Endothelial cell of umbilical vein (primary cell): ENCODE measurements at regions not wholly inside any gene's neighbourhood (a gene's known extent, or its start where the extent isn't known, plus 50 kb on each side); places are given as distances from the start of the nearest gene placed in this dataset.

Source experiments
- BruUV-seq: library from RNA; stranded (reverse); fragments of 400-500 nt; replicated peaks from 2 replicates; lab custom pipeline; 2021; lab: Mats Ljungman, UMichigan
- CTCF ChIA-PET: fragments of 300-600, 350-600 bp; sonication (Branson Sonifier 250); formaldehyde crosslinking; loops from one replicate; lab custom pipeline; 2021; ENCODE audit warnings: antibody characterized with exemption, inconsistent platforms; lab: Charles Lee
- POLR2A ChIA-PET: fragments of 300-600, 350-600 bp; sonication (Branson Sonifier 250); formaldehyde crosslinking; loops from one replicate; lab custom pipeline; 2021; ENCODE audit warnings: antibody characterized with exemption, inconsistent platforms; lab: Charles Lee
- DNase-seq: peaks from one replicate; pipeline ENCODE4 v3.0.0-alpha.2; 2011; ENCODE audit warnings: low read depth, low spot score
- FAIRE-seq: peaks from 2 replicates; lab custom pipeline; 2011; peaks lifted over from hg19 to GRCh38; lab: Jason Lieb, UNC
- H2AFZ ChIP-seq: 2 replicates; pipeline ENCODE4 v1.6.0; 2012; ENCODE audit warnings: low read depth, low read length, control low read depth, inconsistent platforms
- H3K27ac ChIP-seq: 2 replicates; pipeline ENCODE4 v1.5.1; 2011; ENCODE audit warnings: low read depth, mild to moderate bottlenecking, control low read depth, low read length, moderate library complexity; ENCODE audit not compliant: insufficient read depth
- H3K27me3 ChIP-seq, 2 experiments: 2 replicates each; pipeline versions ENCODE4 v1.6.0 to v1.6.1; 2011; ENCODE audit warnings: low read length in 2 of 2, mixed read lengths in 1 of 2; ENCODE audit not compliant: control insufficient read depth in 2 of 2, insufficient read depth in 2 of 2
- H3K36me3 ChIP-seq, 2 experiments: 2 replicates in 1 of 2; 3 replicates in 1 of 2; pipeline ENCODE4 v1.5.1; 2011; ENCODE audit warnings: low read length in 2 of 2, mild to moderate bottlenecking in 1 of 2, moderate library complexity in 1 of 2; ENCODE audit not compliant: control insufficient read depth in 2 of 2, insufficient read depth in 2 of 2; ENCODE audit errors: extremely low read depth in 1 of 2
- H3K4me1 ChIP-seq: 3 replicates; pipeline ENCODE4 v1.5.1; 2011; ENCODE audit warnings: mild to moderate bottlenecking, low read length; ENCODE audit not compliant: control insufficient read depth, insufficient read depth; ENCODE audit errors: extremely low read depth
- H3K4me2 ChIP-seq: 2 replicates; pipeline ENCODE4 v1.6.1; 2011; ENCODE audit warnings: low read length, control low read depth, mixed read lengths; ENCODE audit not compliant: insufficient read depth
- H3K4me3 ChIP-seq, 3 experiments: fragments of 200-600 bp in 1 of 3; sonication (generic), shearing (Covaris generic) in 1 of 3; replicated peaks in 1 of 3; 2 replicates each; pipeline ENCODE4 v1.5.1; 2011 to 2016; ENCODE audit warnings: control low read depth in 3 of 3, low read length in 3 of 3, mild to moderate bottlenecking in 2 of 3, inconsistent platforms in 1 of 3, low read depth in 1 of 3, moderate library complexity in 1 of 3; ENCODE audit not compliant: insufficient read depth in 1 of 3
- H3K79me2 ChIP-seq: 2 replicates; pipeline ENCODE4 v1.6.0; 2012; ENCODE audit warnings: low read length, inconsistent platforms; ENCODE audit not compliant: control insufficient read depth, insufficient read depth
- H3K9ac ChIP-seq: replicated peaks from 2 replicates; pipeline ENCODE3; 2011; ENCODE audit warnings: low read length, control low read depth; ENCODE audit not compliant: insufficient read depth; ENCODE audit errors: extremely low read depth
- H3K9me1 ChIP-seq: replicated peaks from 3 replicates; pipeline ENCODE4 v1.6.0; 2011; ENCODE audit warnings: mild to moderate bottlenecking, low read length; ENCODE audit not compliant: control insufficient read depth, insufficient read depth; ENCODE audit errors: extremely low read depth
- H3K9me3 ChIP-seq: replicated peaks from 2 replicates; pipeline ENCODE4 v1.5.1; 2012; ENCODE audit warnings: low read length, inconsistent platforms; ENCODE audit not compliant: control insufficient read depth, insufficient read depth
- H4K20me1 ChIP-seq: replicated peaks from 2 replicates; pipeline ENCODE3; 2011; ENCODE audit warnings: mild to moderate bottlenecking, low read length; ENCODE audit not compliant: control insufficient read depth, insufficient read depth; ENCODE audit errors: extremely low read depth
- EZH2 ChIP-seq: IDR thresholded peaks from 2 replicates; pipeline ENCODE4 v1.6.1; 2012; ENCODE audit warnings: borderline replicate concordance, low read depth, mild to moderate bottlenecking, moderate library complexity, low read length, inconsistent platforms; ENCODE audit not compliant: severe bottlenecking
- FOS ChIP-seq: IDR thresholded peaks from 2 replicates; pipeline ENCODE4 v1.6.1; 2011; ENCODE audit warnings: mild to moderate bottlenecking, low read length, moderate library complexity, borderline replicate concordance; ENCODE audit not compliant: insufficient read depth
- GATA2 ChIP-seq: IDR thresholded peaks from 2 replicates; pipeline ENCODE4 v1.7.0; 2011; ENCODE audit warnings: low read depth, mild to moderate bottlenecking, moderate library complexity, mixed read lengths, low read length; ENCODE audit not compliant: insufficient read length, insufficient read depth
- JUN ChIP-seq: IDR thresholded peaks from 2 replicates; pipeline ENCODE4 v1.6.1; 2011; ENCODE audit warnings: borderline replicate concordance, low read depth; ENCODE audit not compliant: insufficient read length, insufficient read depth
- MAX ChIP-seq: IDR thresholded peaks from 2 replicates; pipeline ENCODE4 v1.6.1; 2011; ENCODE audit not compliant: insufficient read depth, insufficient read length
- MYC ChIP-seq: IDR thresholded peaks from one replicate; pipeline ENCODE4 v1.6.1; 2011; ENCODE audit warnings: mild to moderate bottlenecking, low read depth, low read length
- POLR2A ChIP-seq: IDR thresholded peaks from 2 replicates; pipeline ENCODE4 v1.6.1; 2012; ENCODE audit warnings: low read depth, mild to moderate bottlenecking, control low read depth, low read length
- POLR2AphosphoS5 ChIP-seq: IDR thresholded peaks from 2 replicates; pipeline ENCODE4 v1.6.1; 2012; ENCODE audit warnings: low read depth, mild to moderate bottlenecking, control low read depth, low read length, moderate library complexity; ENCODE audit not compliant: insufficient read depth
- dilution Hi-C: fragments of 300-500 bp; cut with MboI; formaldehyde crosslinking; loops from one replicate; pipeline ENCODE4 v1.15.0; 2019; ENCODE audit warnings: low sequenced_read_pairs; ENCODE audit not compliant: extremely low pct_ligation_motif_present
- intact Hi-C: fragments of 100-400 bp; cut with micrococcal nuclease; formaldehyde crosslinking; loops from one replicate; pipeline ENCODE4 v1.10.0; 2022
- TF ChIP-seq, protein P1 (sequence below), 2 donors: IDR thresholded peaks; 1 replicate in 1 of 2; 2 replicates in 1 of 2; pipeline ENCODE4 v1.5.1; 2011; ENCODE audit warnings: low read length in 2 of 2, mild to moderate bottlenecking in 2 of 2, moderate library complexity in 2 of 2, control low read depth in 1 of 2, inconsistent platforms in 1 of 2, low read depth in 1 of 2; ENCODE audit not compliant: insufficient read depth in 1 of 2; ENCODE audit errors: extremely low read depth in 1 of 2

GRCh38 chr7:114175125-114175524 is 239.5 kb upstream of the FOXP2 start:
- Histone ChIP-seq H3K9ac (no peak overlapping the region), H3K27ac (no peak overlapping the region), H3K27me3 (no peaks in the 10 kb centered on the region), H3K4me3 (no peak overlapping the region), H3K36me3 (no peaks in the 10 kb centered on the region), H4K20me1 (no peaks in the 10 kb centered on the region), H3K4me2 (no peak overlapping the region), H3K4me1 (no peaks in the 10 kb centered on the region), H3K9me3 (no peaks in the 10 kb centered on the region), H2AFZ (no peak overlapping the region), H3K79me2 (no peaks in the 10 kb centered on the region), H3K9me1 (no peaks in the 10 kb centered on the region)
- intact Hi-C loops = no loop called here
- ChIA-PET POLR2A (no interaction called here), CTCF (no interaction called here)
- FAIRE-seq (no peak), DNase-seq (no peak)
- dilution Hi-C loops = no loop called here
- BruUV-seq = no TSS peak
- no peak for TF ChIP-seq GATA2
- TF ChIP-seq MAX = no peak
- TF ChIP-seq, protein P1, sequence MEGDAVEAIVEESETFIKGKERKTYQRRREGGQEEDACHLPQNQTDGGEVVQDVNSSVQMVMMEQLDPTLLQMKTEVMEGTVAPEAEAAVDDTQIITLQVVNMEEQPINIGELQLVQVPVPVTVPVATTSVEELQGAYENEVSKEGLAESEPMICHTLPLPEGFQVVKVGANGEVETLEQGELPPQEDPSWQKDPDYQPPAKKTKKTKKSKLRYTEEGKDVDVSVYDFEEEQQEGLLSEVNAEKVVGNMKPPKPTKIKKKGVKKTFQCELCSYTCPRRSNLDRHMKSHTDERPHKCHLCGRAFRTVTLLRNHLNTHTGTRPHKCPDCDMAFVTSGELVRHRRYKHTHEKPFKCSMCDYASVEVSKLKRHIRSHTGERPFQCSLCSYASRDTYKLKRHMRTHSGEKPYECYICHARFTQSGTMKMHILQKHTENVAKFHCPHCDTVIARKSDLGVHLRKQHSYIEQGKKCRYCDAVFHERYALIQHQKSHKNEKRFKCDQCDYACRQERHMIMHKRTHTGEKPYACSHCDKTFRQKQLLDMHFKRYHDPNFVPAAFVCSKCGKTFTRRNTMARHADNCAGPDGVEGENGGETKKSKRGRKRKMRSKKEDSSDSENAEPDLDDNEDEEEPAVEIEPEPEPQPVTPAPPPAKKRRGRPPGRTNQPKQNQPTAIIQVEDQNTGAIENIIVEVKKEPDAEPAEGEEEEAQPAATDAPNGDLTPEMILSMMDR (IDR thresholded peaks at IDR 0.05; ENCODE audit: extremely low read depth in 1 of 2, insufficient read depth in 1 of 2, low read depth in 1 of 2, low read length in 2 of 2) = no peak

DNA sequence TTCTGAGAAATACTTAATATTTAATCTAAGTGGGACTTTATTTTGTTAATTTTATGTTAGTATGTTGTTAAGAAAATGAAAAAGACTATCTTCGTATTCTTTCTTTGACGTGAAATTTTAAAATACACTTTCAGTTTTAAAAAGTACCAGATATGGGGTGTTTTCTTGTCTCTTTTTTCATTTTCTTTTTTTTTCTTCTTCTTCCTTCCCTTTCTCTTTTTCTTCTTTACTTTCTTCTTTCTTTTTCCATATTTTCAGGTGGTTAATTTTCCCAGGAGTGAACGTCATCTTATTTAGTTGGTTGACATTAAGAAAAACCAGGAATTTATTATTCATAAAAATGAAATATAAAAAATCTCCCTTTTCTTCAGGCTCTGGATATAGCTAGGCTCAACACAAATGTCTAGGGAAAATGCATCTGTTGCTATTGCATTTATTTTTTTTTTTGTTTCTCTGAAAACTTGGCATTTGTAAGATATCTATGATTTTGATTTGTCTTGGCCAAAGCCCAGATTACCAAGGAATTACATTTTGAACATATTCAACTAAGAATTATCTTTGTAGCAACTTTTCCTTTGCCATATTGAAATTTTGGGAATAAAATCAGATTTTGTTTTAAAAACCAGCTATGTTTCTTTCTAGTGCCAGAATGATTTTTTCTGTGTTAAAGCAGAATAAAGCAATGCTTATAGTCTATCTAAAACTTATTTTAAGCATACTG is 241.3 kb upstream of the FOXP2 start:
- Histone ChIP-seq H3K9ac (no peak overlapping the region), H3K27me3 (no peaks in the 10 kb centered on the region), H3K79me2 (no peaks in the 10 kb centered on the region), H4K20me1 (no peaks in the 10 kb centered on the region), H3K9me1 (no peaks in the 10 kb centered on the region), H3K36me3 (no peaks in the 10 kb centered on the region), H2AFZ (no peak overlapping the region), H3K4me1 (no peaks in the 10 kb centered on the region), H3K4me2 (no peak overlapping the region), H3K27ac (no peak overlapping the region), H3K4me3 (no peak overlapping the region), H3K9me3 (no peaks in the 10 kb centered on the region)
- dilution Hi-C loops = no loop called here
- FAIRE-seq = no peak
- ChIA-PET POLR2A (interaction anchor here (0.7 kb wide), 1 partner anchor 14 kb away, joined by 3 read pairs; no protein-coding TSS in a partner anchor), CTCF (no interaction called here)
- DNase-seq = no peak
- intact Hi-C loops = no loop called here
- BruUV-seq = no TSS peak
- TF ChIP-seq EZH2 (no peak), JUN (no peak), POLR2A (no peak), GATA2 (no peak), MYC (no peak), FOS (no peak), POLR2AphosphoS5 (no peak), MAX (no peak)
- TF ChIP-seq, protein P1 (IDR thresholded peaks at IDR 0.05; ENCODE audit: extremely low read depth in 1 of 2, insufficient read depth in 1 of 2, low read depth in 1 of 2, low read length in 2 of 2) = no peak
